Hematopoietic multipotent progenitor cell treated with erythropoietin and hydrocortisone succinate and interleukin-3 and kit ligand, for 15 days (in vitro differentiated cells): ENCODE measurements at regions not wholly inside any gene's neighbourhood (a gene's known extent, or its start where the extent isn't known, plus 50 kb on each side); places are given as distances from the start of the nearest gene placed in this dataset.

Experiments used
- DNase-seq: peaks from one replicate; pipeline ENCODE4 v3.0.0-alpha.2; 2015; ENCODE audit warnings: low spot score

DNA sequence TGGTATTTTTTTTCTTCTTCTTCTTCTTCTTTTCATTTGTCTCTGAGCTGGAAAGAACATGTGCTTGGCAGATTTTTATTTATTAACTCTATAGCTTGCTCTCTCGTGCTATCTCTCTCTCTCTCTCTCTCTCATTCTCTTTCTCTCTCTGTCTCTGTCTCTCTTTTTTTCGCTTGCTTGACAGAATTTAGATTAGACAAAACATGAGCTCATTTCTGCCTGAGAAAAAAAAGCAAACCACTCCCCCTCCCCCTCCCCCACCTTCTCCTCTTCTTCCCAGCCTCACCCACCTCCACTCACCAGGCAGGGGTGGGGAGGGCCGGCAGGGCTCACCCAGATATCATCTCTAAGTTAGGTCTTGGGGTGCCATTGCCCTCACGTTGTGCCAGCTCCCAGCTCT lies 81.5 kb downstream of the PJA1 start:
- DNase-seq: no peak

GRCh38 chrX:69083361-69083760 lies 81.9 kb downstream of the PJA1 start:
- DNase-seq: no peak

DNA sequence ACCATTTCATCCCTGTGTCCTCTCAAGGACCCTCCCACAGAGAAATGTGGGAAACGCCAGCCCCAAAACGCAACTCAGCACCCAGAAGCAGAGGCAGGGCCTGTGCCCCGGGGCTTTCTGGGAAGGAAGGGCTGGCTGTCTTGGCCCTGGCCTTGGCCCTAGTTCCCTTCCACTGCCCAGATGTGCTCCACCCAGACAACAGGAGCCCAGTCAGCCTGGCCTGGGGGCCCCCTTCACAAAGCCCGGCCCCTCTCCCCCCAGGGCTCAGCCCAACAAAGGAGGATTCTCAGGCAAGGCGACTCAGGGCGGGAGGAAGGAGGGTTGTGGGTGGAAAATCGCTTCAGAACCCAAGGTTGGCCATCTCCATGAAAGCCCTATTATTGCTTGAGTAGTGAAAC lies 82.5 kb downstream of the PJA1 start:
- DNase-seq: no peak

DNA sequence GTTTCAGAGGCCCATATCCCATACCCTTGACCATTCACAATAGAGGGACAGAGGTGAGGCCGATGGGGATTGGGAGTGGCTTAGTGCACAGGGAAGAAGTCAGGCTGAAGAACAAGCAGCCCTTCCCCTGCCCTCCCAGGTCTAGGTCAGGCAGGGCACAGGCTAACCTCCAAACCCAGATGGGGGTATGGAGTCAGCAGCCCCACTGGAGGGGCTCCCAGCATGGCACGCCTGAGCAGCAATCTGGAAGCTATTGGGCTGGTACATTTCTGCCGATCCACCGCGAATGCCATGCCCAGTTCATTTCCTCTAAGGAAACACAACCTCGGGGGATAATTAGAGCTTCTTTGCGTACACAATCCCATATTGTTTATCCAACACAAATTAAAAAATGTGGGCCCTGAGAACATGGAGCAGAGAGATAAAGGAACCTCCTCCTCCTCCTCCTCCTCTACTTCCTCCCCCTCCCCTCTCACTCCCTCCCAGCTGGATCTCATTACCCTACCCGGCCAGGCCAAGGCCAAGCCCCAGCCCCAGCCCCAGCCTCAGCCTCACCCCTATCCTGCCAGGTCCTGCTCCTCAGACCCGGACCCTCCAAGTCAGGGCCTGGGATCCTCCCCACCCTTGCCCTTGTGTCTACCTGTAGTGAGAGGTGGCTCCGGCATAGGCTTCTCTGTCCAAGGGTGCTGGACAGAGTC lies 83.0 kb downstream of the PJA1 start:
- no peak for DNase-seq

DNA sequence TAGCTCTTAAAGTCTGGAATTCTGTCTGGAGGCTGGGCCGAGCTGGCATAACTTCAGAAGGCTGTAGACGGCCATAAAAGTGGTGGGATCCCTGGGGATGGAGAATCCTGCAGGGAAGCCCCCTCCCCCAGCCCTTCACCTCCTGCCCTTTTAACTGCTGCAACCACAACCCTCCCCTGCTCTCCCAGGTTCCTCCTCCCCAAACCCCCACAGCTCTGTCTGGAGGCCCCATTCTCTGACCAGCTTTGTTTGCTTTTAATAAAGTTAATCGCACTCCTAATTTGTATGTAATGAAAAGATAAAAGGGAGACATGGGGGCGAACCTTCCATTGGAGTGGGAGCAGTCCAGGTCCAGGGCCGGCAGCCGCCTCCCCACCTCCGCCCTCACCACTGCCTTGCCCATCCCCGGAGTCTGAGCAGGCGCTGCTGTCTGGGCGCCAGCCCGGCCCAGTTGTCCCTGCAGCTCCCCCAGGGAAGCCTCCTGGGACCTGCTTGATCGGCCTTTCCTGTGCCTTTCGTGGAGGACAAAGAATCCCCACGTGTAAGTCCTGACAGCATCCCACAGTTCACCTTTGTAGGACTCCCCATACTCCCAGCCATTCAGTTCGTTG lies 84.3 kb downstream of the PJA1 start:
- DNase-seq: no peak

- no peak for DNase-seq
These were observed 86.0 kb downstream of the PJA1 start for GRCh38 chrX:69079268-69079667.

DNA sequence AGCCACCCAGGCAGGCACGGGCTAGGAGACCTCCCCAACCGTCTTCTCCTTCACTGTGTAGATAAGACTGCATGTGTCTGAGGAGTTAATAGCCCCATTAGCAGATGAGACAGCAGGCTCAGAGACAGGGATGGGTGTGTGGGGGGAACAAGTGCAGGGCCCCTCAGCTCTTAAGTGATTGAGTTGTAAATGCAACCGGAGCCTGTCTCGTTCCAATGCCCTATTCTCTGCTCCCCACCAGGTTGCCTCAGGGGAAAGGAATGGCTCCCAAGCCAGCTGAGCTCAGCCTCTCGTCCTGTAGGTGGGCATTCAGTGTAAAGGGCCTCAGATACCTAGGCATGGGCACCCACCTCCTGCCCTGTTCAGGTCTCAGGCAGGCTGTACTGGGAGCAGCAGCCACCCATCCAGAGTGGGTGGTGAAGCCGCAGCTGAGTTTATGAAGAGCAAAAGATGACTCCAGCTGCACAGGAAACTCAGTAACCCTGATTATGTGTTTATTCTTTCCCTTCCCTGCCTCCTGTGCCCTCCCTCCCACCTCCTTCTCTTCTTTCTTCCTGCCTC lies 87.3 kb downstream of the PJA1 start:
- no peak for DNase-seq

DNA sequence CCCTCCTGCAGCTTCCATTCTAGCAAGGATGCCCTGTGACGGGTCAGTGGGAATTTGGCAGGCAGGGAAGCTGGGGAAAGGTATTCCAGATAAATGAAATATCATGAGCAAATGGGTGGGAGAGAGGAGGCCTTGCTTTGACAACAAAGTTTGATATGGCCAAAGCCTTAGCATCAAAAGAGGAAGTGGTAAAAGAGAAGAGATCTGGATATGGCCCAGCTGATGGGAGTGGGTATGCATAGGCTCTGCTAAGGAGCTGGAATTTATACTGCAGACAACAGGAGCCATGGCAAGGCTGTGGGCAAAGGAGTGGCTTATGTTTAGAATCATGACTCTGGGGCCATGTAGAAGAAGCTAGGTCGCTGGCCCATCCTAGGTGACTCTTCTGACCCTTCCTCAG lies 89.2 kb downstream of the PJA1 start:
- DNase-seq: no peak

- DNase-seq: no peak
These were observed 90.5 kb downstream of the PJA1 start for GRCh38 chrX:69074726-69075125.

GRCh38 chrX:69073721-69074120 lies 91.5 kb downstream of the PJA1 start:
- no peak for DNase-seq

DNA sequence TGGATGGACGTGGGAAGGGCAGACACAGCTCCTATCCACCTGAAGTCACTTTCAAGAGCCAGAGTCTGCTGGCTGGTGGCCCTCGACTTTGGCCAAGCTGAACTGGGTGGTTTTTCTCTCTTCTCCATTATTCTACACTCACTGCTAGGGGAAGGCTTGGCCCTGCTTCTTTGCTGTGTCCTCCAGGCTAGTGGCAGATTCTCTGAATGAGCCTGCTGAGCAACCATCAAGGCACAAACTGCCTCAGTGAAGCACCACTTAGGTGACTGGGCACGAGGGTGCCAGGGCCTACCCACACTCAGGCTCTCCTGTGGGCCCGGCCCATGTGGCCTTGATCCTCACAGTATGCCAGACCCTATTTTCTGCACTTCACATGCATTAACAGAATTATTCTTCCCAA lies 92.0 kb downstream of the PJA1 start:
- DNase-seq: no peak

DNA sequence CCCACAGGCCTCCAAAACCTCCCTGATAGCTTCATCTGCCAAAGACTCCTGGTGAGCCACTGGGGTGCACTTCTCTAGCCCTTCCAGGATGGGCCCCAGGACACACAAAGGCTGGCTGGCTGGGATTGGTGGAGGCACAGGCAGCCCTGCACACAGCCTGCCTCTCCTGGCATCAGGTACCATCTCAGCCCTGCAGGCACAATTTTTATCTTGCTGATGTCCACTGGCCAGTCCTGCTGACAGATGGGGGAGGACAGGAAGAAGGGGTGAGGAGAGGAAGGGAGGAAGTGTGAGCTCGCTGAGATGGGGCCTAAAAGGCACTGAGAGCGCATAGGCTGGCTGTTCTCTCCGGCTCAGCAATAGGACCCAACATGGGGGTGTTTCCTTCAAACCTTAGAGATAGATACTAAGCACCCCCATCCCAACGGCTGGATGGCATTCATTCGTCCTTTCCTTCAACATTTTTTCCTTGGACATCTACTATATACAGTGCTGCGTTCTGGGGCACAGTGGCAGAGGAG lies 92.7 kb downstream of the PJA1 start:
- no peak for DNase-seq

GRCh38 chrX:69070949-69071650 lies 94.2 kb downstream of the PJA1 start:
- DNase-seq: no peak

DNA sequence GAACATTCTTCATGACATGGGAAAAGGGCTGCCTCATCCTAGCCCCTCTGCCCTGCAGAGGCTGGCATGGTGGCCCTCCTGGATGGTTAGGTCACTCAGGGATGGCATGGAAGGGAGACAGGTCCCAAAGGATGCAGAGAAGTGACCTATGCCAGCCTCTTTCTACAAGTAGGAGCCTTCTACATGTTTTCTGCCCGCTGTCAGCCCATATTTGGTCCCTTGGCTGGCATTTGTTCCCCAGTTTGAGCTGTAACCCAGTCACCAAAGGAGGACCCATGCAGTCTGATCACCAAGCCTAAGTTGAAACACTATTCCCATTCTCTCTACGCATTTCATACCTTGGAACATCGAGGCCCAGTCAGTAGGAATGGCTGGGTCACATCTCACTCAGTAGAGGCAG lies 95.4 kb downstream of the PJA1 start:
- no peak for DNase-seq

- DNase-seq: no peak
These were observed 96.2 kb downstream of the PJA1 start for GRCh38 chrX:69069086-69069445.

DNA sequence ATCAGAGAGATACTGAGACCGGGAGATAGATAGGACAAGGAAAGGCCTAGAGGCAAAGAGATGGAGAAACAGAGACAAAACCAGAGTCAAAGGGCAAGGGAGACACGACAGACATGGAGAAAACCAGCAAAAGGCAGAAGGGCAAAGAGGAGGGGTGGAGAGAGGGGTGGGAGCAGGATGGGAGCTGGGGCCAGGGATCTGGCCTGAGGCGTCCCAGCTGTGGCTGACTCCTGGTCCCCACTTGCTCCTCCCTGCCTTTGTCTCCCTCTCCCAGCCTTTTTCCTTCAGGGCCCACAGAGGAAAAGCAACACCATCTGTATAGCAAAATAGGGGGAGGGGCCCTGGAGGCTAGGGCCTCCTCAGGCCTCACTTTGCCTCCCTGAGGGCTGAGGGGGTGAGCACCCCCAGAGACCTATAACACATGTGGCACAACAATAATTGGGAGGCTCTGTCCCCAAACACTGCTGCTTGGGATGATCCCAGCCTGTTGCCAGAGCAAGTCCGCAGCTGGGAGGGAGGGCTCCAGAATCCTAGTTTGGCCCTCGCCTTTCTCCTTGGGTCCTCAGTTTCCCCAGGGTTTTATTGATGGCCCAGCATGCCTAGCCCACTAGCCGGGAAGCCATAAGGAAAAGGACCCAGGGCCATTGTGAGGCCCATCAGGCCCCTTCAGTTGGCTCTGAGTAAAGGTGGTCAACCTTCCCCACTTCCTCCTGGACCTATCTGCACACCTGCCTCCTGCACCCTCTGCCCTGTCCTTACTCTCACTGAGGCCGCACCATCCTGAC lies 96.8 kb downstream of the PJA1 start:
- no peak for DNase-seq

- DNase-seq: no peak
These were observed 97.4 kb downstream of the PJA1 start for GRCh38 chrX:69067841-69068240.

DNA sequence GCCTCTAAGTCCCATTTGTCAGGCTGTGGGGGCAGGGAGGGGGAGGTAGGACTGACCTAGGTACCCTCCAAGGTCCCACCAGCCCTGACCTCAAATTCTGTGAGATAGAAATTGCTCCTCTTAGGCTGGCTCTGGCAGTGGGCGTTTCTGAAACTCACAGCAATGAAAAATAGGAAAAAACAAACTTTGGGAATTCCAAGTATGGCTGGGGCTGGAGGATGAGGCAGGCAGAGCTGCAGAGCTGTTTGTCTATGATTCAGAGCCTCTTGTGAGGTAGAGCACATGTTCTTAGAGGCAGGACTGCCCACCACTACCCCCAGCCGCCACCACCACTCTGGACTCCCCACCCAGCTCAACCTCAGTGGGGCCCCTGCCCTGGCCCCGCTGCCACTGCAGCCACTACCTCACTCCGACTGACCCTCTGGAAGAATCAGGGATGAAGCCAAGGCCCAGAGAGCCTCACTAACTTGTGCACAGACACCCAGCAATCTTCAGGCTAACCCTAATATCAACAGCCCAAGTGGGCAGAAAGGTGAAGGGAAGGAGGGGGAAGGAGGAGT lies 98.2 kb downstream of the PJA1 start:
- no peak for DNase-seq

- no peak for DNase-seq
These were observed 99.1 kb downstream of the PJA1 start for GRCh38 chrX:69066021-69066757.

DNA sequence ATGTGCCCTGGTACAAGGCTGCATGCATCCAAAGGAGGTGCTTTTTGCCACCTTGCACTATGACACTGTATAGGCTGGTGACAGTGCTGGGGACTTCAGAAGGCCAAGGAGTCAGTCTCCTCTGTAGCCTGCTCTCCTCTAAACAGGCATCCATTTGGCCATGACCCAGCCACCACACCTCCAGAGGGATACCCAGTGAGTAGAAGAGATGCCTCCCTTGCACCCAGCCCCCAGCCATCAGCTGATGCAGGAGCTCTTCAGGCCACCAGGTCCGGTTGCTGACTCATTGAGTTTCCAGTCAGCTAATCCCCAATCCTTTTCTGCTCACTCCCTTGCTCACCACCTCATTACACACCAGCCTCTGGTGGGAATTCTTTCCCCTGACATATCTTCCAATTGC lies 99.8 kb downstream of the PJA1 start:
- DNase-seq: no peak

DNA sequence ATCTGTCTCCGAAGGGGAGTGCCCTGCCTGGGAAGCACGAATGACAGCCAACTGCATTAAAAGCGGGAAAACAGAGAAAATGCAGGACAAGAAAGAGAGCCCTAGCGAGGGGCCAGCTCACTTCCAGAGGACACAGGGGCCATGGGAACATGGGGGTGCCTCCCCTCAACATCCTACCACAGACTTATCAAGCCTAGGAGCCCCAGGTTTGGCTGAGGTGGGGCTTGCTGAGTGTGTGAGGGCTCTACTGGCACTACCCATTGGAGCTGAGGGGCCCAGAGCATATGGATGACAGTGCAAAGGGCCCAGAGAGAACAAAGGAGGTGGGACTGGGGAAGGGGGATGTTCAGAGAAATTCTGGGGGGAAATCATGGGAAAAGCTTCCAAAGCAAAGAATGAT lies 101.8 kb downstream of the PJA1 start:
- no peak for DNase-seq
